GM18951 (cell line): ENCODE measurements at regions not wholly inside any gene's neighbourhood (a gene's known extent, or its start where the extent isn't known, plus 50 kb on each side); places are given as distances from the start of the nearest gene placed in this dataset.

Experiments
- POLR2A ChIP-seq: IDR thresholded peaks from 4 replicates; pipeline ENCODE4 v1.6.1; 2011; ENCODE audit warnings: mild to moderate bottlenecking; ENCODE audit not compliant: insufficient read length, insufficient read depth; ENCODE audit errors: extremely low read depth
- in situ Hi-C: fragments of 300-500 bp; cut with MboI; formaldehyde crosslinking; loops from one replicate; pipeline ENCODE4 v1.12.0; 2022; ENCODE audit warnings: low sequenced_read_pairs, mixed read lengths, inconsistent platforms; ENCODE audit not compliant: unreplicated experiment

DNA sequence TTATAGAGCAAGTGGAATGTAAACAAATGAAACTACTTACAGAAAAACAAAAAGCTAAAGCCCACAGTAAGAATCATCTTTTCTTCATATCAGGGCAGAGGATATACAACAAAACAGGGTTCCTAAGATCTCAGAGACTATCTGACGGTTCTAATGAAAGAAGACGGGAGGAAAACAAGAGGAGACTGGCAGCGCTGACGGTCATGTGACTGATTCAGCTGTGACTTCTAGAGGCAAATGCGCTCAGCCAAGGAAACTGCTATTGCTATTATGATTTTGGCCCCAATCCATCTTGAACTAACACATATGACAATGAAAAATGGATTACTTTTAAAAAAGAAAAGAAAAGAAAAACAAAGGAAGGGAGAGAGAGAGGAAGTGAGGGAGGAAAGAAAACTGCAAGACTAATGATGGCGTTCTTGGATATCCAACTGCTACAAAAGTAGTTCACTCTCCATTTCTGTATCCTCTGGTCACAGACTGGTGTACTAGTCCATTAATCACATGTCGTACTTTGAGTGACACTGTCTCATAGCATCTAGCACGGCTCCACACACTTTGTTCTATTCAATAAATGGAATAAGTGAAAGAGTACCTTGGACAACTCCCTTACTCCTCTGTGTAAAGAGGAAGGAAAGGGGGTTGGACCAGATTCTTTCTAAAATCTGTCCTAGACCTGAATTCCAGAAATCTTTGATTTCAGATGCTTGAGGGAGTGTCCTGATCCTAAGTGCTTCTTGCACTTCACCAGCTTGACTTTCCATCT, 119.3 kb downstream of the DAD1 start:
- no peak for TF ChIP-seq POLR2A
- in situ Hi-C loops: loop anchor here (5.0 kb wide), 3 partner anchors 53 to 147 kb away; no protein-coding TSS in a partner anchor

DNA sequence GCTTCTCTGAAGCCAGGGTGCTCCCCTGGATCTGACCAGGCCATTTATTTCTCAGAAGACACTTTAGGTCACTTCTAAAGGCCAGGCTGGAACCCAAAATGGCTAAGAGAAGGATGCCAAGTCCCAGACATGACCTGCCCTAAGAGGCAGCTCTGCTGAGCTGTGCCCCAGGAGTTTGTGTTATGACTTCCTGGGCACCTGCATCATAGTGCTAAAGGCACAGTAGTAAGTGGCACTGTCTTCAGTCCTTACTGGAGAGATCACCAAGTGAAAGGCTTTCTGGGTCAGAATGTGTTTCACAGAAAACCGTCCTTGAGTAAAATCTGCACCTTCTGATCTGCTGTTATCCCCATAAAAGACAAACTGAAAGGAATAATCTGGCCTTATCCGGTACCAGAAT, 120.2 kb downstream of the DAD1 start:
- in situ Hi-C loops: loop anchor here (5.0 kb wide), 1 partner anchor 147 kb away; no protein-coding TSS in a partner anchor

DNA sequence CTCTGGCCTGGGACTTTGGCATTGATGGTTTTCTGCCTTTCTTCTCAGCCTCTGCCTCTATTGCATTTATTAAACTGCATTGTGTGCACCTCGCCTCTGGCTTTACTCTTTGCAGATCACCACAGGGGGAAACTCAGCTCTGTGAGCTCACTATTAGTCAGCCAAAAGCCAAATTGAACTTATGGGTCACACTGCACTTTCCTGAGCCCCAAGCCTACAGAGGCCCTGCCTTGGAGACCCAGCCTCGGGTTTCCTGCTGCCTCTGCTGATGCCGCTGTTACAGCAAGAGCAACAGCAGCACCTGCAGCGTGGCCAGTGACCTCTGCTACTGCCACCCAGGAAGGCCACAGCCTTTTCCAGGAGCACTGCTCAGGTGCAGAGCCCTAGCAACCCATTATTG, 122.5 kb downstream of the DAD1 start:
- in situ Hi-C loops: loop anchor here (5.0 kb wide), 1 partner anchor 144 kb away; no protein-coding TSS in a partner anchor
- TF ChIP-seq POLR2A: no peak

More for the DNA sequence above, 120.2 kb downstream of the DAD1 start:
- no peak for TF ChIP-seq POLR2A

- TF ChIP-seq POLR2A: no peak
- in situ Hi-C loops: loop anchor here (5.0 kb wide), 1 partner anchor 143 kb away; no protein-coding TSS in a partner anchor
These were observed 123.7 kb downstream of the DAD1 start for GRCh38 chr14:22465201-22465840.

DNA sequence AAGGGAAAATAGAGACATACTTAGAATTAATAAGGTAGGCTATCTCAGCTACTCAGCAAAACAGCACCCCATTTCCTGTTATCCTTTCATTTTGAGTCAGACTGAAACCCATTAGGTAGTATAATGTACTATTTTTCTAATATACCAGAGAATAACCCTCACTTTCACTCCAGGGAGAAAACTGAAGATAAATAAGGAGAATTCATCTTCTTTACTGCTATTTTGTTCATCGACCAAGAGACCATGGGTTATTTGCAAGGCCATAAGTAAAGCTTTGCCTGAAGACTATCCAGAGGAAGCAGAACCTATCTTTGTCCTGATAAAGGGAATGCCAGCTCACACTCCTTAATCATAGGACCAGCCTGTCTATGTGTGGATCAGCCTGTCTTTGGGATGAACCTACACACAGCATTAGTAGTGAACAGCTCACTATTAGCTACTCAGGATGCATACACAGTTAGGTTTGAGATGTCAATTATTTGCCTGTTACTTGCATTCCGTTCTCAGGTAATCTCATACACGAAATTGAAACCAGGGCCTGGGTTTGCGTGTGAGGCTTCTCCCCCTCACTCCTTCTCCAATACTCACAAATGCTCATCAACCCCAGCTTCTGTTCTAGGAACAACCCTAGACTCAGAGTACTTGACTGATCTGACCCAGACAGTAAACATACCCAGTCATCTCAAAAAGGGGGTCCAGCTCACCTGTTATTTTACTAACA, 124.4 kb downstream of the DAD1 start:
- TF ChIP-seq POLR2A: no peak
- in situ Hi-C loops: loop anchor here (5.0 kb wide), 1 partner anchor 142 kb away; no protein-coding TSS in a partner anchor

GRCh38 chr14:22463763-22464173, 125.3 kb downstream of the DAD1 start:
- TF ChIP-seq POLR2A: no peak
- in situ Hi-C loops: no loop called here

GRCh38 chr14:22462923-22463322, 126.1 kb downstream of the DAD1 start:
- TF ChIP-seq POLR2A: no peak
- in situ Hi-C loops: no loop called here

- no peak for TF ChIP-seq POLR2A
- in situ Hi-C loops: no loop called here
These were observed 128.4 kb downstream of the DAD1 start for GRCh38 chr14:22460461-22461195.

DNA sequence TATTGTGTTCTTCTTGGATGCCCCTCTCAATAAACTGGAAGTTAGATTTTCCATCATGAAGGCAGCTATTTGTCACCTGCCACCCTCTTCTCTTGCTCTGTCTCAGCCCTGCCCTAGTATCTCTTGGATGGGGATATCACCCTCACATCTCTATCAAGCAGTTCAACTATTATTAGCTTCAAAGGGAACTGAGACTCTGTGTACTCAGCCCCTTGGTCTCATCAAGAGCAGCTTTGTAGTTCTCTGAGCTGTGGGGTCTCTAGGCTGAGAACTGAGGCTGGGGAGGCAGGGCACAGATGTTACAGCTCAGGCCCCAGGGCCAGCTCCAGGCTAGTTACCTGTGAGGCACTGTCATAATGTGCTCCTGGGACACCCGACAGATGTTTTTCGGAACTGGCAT, 130.3 kb downstream of the DAD1 start:
- in situ Hi-C loops: no loop called here
- TF ChIP-seq POLR2A: no peak

DNA sequence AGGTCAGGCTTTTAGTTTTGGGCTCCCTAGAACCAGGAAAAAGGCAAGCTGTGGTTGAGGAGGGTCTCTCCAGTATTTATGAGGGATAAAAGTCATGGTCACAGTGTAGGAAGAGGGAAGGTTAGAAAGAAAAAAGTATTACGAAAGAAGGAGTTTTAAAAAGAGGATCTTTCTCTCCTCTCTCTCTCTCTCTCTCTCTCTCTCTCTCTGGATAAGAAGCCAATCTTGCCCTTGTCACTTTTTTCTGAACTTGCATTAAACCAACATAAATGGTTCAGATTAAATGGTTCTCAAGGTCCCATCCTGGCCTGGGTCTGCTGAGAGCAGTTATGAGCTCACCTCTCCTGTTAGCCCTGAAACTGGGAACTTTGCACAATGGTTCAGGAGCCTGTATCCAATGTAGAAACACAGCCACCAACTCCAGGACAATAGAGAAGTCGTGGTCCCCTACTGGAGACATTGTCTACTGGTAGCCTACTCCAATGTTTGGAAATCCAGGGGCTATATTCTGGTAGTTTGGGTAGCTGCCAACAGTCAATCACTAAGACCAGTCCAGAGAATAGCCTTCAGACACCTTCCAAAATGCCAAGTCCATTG, 131.9 kb downstream of the DAD1 start:
- in situ Hi-C loops: no loop called here
- TF ChIP-seq POLR2A: no peak

DNA sequence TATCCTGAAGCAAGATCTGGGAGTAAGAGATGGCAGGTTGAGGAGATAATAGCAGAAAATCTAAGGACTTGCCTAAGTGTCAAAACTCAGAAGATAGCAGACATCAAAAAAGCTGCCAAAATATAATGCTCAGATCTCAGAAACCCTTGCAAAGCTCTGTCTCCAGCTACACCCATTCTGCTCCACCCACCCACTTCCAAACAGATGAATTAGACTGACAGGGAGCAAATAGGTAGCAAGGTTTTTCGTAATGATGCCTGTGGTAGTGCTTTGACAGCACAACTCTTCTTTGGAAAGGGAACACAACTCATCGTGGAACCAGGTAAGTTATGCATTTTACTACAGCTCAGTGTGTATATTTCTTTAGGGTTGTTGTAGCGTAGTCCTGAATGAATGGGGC, 132.6 kb downstream of the DAD1 start:
- TF ChIP-seq POLR2A: no peak
- in situ Hi-C loops: no loop called here

- TF ChIP-seq POLR2A: no peak
- in situ Hi-C loops: no loop called here
These were observed 136.7 kb downstream of the DAD1 start for GRCh38 chr14:22452330-22452729.

DNA sequence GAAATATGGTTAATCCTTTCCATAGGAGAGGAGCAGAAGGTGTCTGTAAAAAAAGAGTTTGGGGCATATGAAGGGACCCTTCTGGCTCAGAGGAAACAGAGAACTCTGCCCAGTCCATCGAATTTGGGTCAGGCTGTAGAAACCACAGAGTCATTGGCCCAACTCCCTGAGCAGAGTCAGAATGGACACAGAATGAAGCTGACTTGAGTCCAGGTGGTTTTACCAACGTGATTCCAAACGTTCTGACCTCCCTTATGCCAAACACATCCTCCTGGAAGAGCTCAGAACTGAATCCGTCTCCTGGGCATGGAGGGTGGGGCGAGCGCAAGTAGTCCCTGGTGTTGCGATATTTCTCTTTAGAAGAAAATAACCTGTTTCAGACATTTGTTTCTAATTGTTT, 138.8 kb downstream of the DAD1 start:
- in situ Hi-C loops: no loop called here
- TF ChIP-seq POLR2A: no peak

GRCh38 chr14:22449600-22449905, 139.5 kb downstream of the DAD1 start:
- in situ Hi-C loops: no loop called here
- no peak for TF ChIP-seq POLR2A
